ENCODE measurements at regions not wholly inside any gene's neighbourhood (a gene's known extent, or its start where the extent isn't known, plus 50 kb on each side); places are given as distances from the start of the nearest gene placed in this dataset.
"Not testable (repeated sequence)": the region's sequence is repeated elsewhere in the genome, so short reads cannot be mapped to it uniquely, and the experiment has no call there.

DNA sequence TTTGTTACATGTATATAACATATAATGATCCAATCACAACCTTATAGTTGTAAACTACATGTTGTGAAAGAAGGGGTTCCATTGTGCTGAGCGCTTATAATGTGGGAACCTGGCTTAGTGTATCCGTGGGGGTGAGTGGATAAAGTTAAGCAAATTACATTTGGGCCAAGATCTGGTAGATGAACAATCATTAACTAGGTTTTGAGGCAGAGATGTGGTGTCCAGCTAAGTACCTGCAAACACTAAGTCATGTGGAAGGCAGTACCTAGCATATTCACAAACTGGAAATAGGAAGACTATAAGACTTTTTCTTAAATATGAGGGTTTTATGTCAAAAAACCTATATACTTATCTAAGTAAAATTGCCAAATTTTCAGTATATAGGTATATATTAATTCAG, 167.2 kb upstream of the PDE4B start:
- no peak for DNase-seq
- Histone ChIP-seq H3K27me3 (ENCODE audit: control insufficient read depth in 2 of 2, insufficient read depth in 2 of 2, low read length in 2 of 2) (no peaks in the 10 kb centered on the region), H3K27ac (ENCODE audit: low read depth, low read length) (no peak overlapping the region), H3K36me3 (ENCODE audit: control insufficient read depth in 2 of 3, insufficient read depth in 3 of 3, low read length in 3 of 3) (no peaks in the 10 kb centered on the region), H3K4me3 (ENCODE audit: low read length) (no peak overlapping the region), H3K9me3 (ENCODE audit: control insufficient read depth in 2 of 3, low read length in 3 of 3) (no peaks in the 10 kb centered on the region), H3K4me1 (ENCODE audit: control insufficient read depth in 2 of 2, insufficient read depth in 2 of 2, low read length in 2 of 2) (no peaks in the 10 kb centered on the region)
- Mint-ChIP-seq H3K9me3 (peaks cover 0 to 1% (median 0%) of the 10 kb centered on the region in 11 donors), H3K4me3 (no peak overlapping the region), H3K27me3 (no peaks in the 10 kb centered on the region), H3K4me1 (peaks cover 0 to 2% (median 0%) of the 10 kb centered on the region in 7 donors), H3K36me3 (no peaks in the 10 kb centered on the region), H3K27ac (no peak overlapping the region)
- ChIA-PET CTCF (no interaction called here), POLR2A (no interaction called here)
- no peak for ATAC-seq
- intact Hi-C loops (cut with micrococcal nuclease), result no loop called here

GRCh38 chr1:65626003-65626402, 166.7 kb upstream of the PDE4B start:
- Mint-ChIP-seq H3K27me3 (peaks cover 0 to under 1% (median 0%) of the 10 kb centered on the region in 5 donors), H3K36me3 (no peaks in the 10 kb centered on the region), H3K4me3 (no peak overlapping the region), H3K4me1 (peaks cover 0 to 4% (median 0%) of the 10 kb centered on the region in 7 donors), H3K9me3 (peaks cover 0 to 1% (median 0%) of the 10 kb centered on the region in 11 donors), H3K27ac (no peak overlapping the region)
- DNase-seq, result no peak
- ATAC-seq, result no peak
- Histone ChIP-seq H3K9me3 (ENCODE audit: control insufficient read depth in 2 of 3, low read length in 3 of 3) (no peaks in the 10 kb centered on the region), H3K36me3 (ENCODE audit: control insufficient read depth in 2 of 3, insufficient read depth in 3 of 3, low read length in 3 of 3) (no peaks in the 10 kb centered on the region), H3K4me3 (ENCODE audit: low read length) (no peak overlapping the region), H3K27ac (ENCODE audit: low read depth, low read length) (no peak overlapping the region), H3K4me1 (ENCODE audit: control insufficient read depth in 2 of 2, insufficient read depth in 2 of 2, low read length in 2 of 2) (no peaks in the 10 kb centered on the region), H3K27me3 (ENCODE audit: control insufficient read depth in 2 of 2, insufficient read depth in 2 of 2, low read length in 2 of 2) (no peaks in the 10 kb centered on the region)
- POLR2A ChIA-PET, result no interaction called here
- intact Hi-C loops (cut with micrococcal nuclease), result no loop called here
- CTCF ChIA-PET, result no interaction called here

- H3K4me1 Mint-ChIP-seq, result peaks cover 0 to 4% (median 0%) of the 10 kb centered on the region in 7 donors
- Histone ChIP-seq H3K27ac (ENCODE audit: low read depth, low read length) (no peak overlapping the region), H3K27me3 (ENCODE audit: control insufficient read depth in 2 of 2, insufficient read depth in 2 of 2, low read length in 2 of 2) (no peaks in the 10 kb centered on the region), H3K4me3 (ENCODE audit: low read length) (no peak overlapping the region), H3K4me1 (ENCODE audit: control insufficient read depth in 2 of 2, insufficient read depth in 2 of 2, low read length in 2 of 2) (no peaks in the 10 kb centered on the region), H3K9me3 (ENCODE audit: control insufficient read depth in 2 of 3, low read length in 3 of 3) (no peaks in the 10 kb centered on the region), H3K36me3 (ENCODE audit: control insufficient read depth in 2 of 3, insufficient read depth in 3 of 3, low read length in 3 of 3) (no peaks in the 10 kb centered on the region)
- no peak for DNase-seq
- intact Hi-C loops (cut with micrococcal nuclease), result no loop called here
- H3K27ac Mint-ChIP-seq, result no peak overlapping the region
- no peaks in the 10 kb centered on the region for H3K36me3 Mint-ChIP-seq
- peaks cover 0 to 9% (median 3%) of the 10 kb centered on the region in 5 donors for H3K27me3 Mint-ChIP-seq
- no peak for ATAC-seq
- CTCF ChIA-PET, result no interaction called here
- POLR2A ChIA-PET, result no interaction called here
- peaks cover 0 to 1% (median 0%) of the 10 kb centered on the region in 11 donors for H3K9me3 Mint-ChIP-seq
- H3K4me3 Mint-ChIP-seq, result no peak overlapping the region
Measured at GRCh38 chr1:65629788-65630187, 162.9 kb upstream of the PDE4B start.

DNA sequence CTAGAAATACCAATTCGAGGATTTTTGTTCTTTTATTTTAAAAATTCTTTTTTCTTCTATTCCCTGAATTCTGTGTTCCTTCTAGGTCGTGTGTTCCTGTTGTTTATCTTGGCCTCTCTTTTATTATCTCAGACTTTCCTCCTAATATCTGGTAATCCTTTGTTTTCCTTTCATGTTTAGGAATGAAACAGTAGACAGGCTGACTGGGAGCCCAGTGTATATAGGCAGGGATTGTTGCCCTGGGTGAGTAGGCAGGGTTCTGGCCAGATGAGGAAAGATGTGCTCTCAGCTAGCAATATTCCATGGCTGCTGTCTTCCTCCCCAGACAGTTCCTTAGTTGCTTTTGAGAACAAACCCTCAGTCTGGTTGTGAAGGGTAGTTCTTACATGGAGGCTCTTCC, 161.8 kb upstream of the PDE4B start:
- ATAC-seq (no peak), DNase-seq (no peak)
- Mint-ChIP-seq H3K9me3 (peaks cover 0 to 1% (median 0%) of the 10 kb centered on the region in 11 donors), H3K27me3 (peaks cover 0 to 9% (median 5%) of the 10 kb centered on the region in 5 donors), H3K27ac (no peak overlapping the region), H3K36me3 (no peaks in the 10 kb centered on the region), H3K4me3 (no peak overlapping the region), H3K4me1 (peaks cover 0 to 4% (median 0%) of the 10 kb centered on the region in 7 donors)
- H3K4me1 ChIP-seq (ENCODE audit: control insufficient read depth in 2 of 2, insufficient read depth in 2 of 2, low read length in 2 of 2), result no peaks in the 10 kb centered on the region
- H3K36me3 ChIP-seq (ENCODE audit: control insufficient read depth in 2 of 3, insufficient read depth in 3 of 3, low read length in 3 of 3), result no peaks in the 10 kb centered on the region
- no peaks in the 10 kb centered on the region for H3K27me3 ChIP-seq (ENCODE audit: control insufficient read depth in 2 of 2, insufficient read depth in 2 of 2, low read length in 2 of 2)
- no peak overlapping the region for H3K4me3 ChIP-seq (ENCODE audit: low read length)
- H3K9me3 ChIP-seq (ENCODE audit: control insufficient read depth in 2 of 3, low read length in 3 of 3), result no peaks in the 10 kb centered on the region
- CTCF ChIA-PET, result no interaction called here
- intact Hi-C loops (cut with micrococcal nuclease), result no loop called here
- POLR2A ChIA-PET, result no interaction called here
- H3K27ac ChIP-seq (ENCODE audit: low read depth, low read length), result no peak overlapping the region

GRCh38 chr1:65632235-65632634, 160.5 kb upstream of the PDE4B start:
- ChIA-PET POLR2A (no interaction called here), CTCF (no interaction called here)
- Mint-ChIP-seq H3K4me1 (peaks cover 0 to 4% (median 0%) of the 10 kb centered on the region in 7 donors), H3K4me3 (no peak overlapping the region), H3K9me3 (peaks cover 0 to 1% (median 0%) of the 10 kb centered on the region in 11 donors), H3K27me3 (peaks cover 0 to 9% (median 5%) of the 10 kb centered on the region in 5 donors), H3K27ac (no peak overlapping the region), H3K36me3 (no peaks in the 10 kb centered on the region)
- H3K36me3 ChIP-seq (ENCODE audit: control insufficient read depth in 2 of 3, insufficient read depth in 3 of 3, low read length in 3 of 3), result no peaks in the 10 kb centered on the region
- DNase-seq (no peak), ATAC-seq (no peak)
- no peaks in the 10 kb centered on the region for H3K9me3 ChIP-seq (ENCODE audit: control insufficient read depth in 2 of 3, low read length in 3 of 3)
- no peak overlapping the region for H3K4me3 ChIP-seq (ENCODE audit: low read length)
- no peaks in the 10 kb centered on the region for H3K4me1 ChIP-seq (ENCODE audit: control insufficient read depth in 2 of 2, insufficient read depth in 2 of 2, low read length in 2 of 2)
- H3K27ac ChIP-seq (ENCODE audit: low read depth, low read length), result no peak overlapping the region
- intact Hi-C loops (cut with micrococcal nuclease), result no loop called here
- H3K27me3 ChIP-seq (ENCODE audit: control insufficient read depth in 2 of 2, insufficient read depth in 2 of 2, low read length in 2 of 2), result no peaks in the 10 kb centered on the region

GRCh38 chr1:65640046-65640445, 152.6 kb upstream of the PDE4B start:
- no peaks in the 10 kb centered on the region for H3K4me1 Mint-ChIP-seq
- H3K27ac ChIP-seq (ENCODE audit: low read depth, low read length), result no peak overlapping the region
- peaks cover 5 to 26% (median 22%) of the 10 kb centered on the region in 5 donors for H3K27me3 Mint-ChIP-seq
- H3K4me3 Mint-ChIP-seq, result no peak overlapping the region
- ChIA-PET POLR2A (no interaction called here), CTCF (interaction anchor here (0.6 kb wide), 1 partner anchor 191 kb away, joined by 3 read pairs; no protein-coding TSS in a partner anchor)
- no peak overlapping the region for H3K4me3 ChIP-seq (ENCODE audit: low read length)
- intact Hi-C loops (cut with micrococcal nuclease), result no loop called here
- no peaks in the 10 kb centered on the region for H3K9me3 ChIP-seq (ENCODE audit: control insufficient read depth in 2 of 3, low read length in 3 of 3)
- ATAC-seq, result no peak
- peaks cover 0 to 4% of the 10 kb centered on the region in 2 donors for H3K27me3 ChIP-seq (ENCODE audit: control insufficient read depth in 2 of 2, insufficient read depth in 2 of 2, low read length in 2 of 2)
- peaks cover 0 to 2% (median 0%) of the 10 kb centered on the region in 11 donors for H3K9me3 Mint-ChIP-seq
- H3K36me3 ChIP-seq (ENCODE audit: control insufficient read depth in 2 of 3, insufficient read depth in 3 of 3, low read length in 3 of 3), result no peaks in the 10 kb centered on the region
- no peak for DNase-seq
- H3K27ac Mint-ChIP-seq, result no peak overlapping the region
- no peaks in the 10 kb centered on the region for H3K4me1 ChIP-seq (ENCODE audit: control insufficient read depth in 2 of 2, insufficient read depth in 2 of 2, low read length in 2 of 2)
- no peaks in the 10 kb centered on the region for H3K36me3 Mint-ChIP-seq

GRCh38 chr1:65649185-65649584, 143.5 kb upstream of the PDE4B start:
- H3K4me3 Mint-ChIP-seq; intact Hi-C loops (cut with micrococcal nuclease); CTCF ChIA-PET; POLR2A ChIA-PET; H3K27ac Mint-ChIP-seq; H3K9me3 ChIP-seq (ENCODE audit: control insufficient read depth in 2 of 3, low read length in 3 of 3); H3K4me1 ChIP-seq (ENCODE audit: control insufficient read depth in 2 of 2, insufficient read depth in 2 of 2, low read length in 2 of 2); H3K36me3 ChIP-seq (ENCODE audit: control insufficient read depth in 2 of 3, insufficient read depth in 3 of 3, low read length in 3 of 3); H3K4me1 Mint-ChIP-seq; DNase-seq; H3K4me3 ChIP-seq (ENCODE audit: low read length); H3K27ac ChIP-seq (ENCODE audit: low read depth, low read length); H3K27me3 ChIP-seq (ENCODE audit: control insufficient read depth in 2 of 2, insufficient read depth in 2 of 2, low read length in 2 of 2); ATAC-seq: not testable (repeated sequence)
- Mint-ChIP-seq H3K9me3 (peaks cover 0 to 37% (median 9%) of the 10 kb centered on the region in 11 donors), H3K36me3 (peaks cover 0 to 11% (median 0%) of the 10 kb centered on the region in 5 donors), H3K27me3 (peaks cover 4 to 51% (median 18%) of the 10 kb centered on the region in 5 donors)
